ENCODE measurements at regions not wholly inside any gene's neighbourhood (a gene's known extent, or its start where the extent isn't known, plus 50 kb on each side); places are given as distances from the start of the nearest gene placed in this dataset.

DNA sequence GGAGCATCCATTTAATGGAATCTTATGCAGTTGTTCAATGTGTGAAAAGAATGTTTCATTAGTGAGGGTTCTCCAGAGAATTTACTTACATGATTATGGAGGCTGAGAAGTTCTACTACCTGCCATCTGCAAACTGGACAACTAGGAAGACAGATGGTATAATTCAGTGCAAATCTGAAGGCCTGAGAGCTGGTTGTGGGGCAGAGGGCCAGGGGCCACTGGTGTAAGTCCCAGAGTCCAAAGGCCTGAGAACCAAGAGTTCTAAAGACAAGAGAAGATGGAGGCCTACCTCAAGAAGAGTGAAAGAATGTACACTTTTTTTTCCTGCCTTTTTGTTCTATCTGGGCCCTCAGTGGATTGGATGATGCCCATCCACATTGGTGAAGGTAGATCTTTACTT, 114.8 kb downstream of the DDX1 start:
- TF ChIP-seq, protein P1, sequence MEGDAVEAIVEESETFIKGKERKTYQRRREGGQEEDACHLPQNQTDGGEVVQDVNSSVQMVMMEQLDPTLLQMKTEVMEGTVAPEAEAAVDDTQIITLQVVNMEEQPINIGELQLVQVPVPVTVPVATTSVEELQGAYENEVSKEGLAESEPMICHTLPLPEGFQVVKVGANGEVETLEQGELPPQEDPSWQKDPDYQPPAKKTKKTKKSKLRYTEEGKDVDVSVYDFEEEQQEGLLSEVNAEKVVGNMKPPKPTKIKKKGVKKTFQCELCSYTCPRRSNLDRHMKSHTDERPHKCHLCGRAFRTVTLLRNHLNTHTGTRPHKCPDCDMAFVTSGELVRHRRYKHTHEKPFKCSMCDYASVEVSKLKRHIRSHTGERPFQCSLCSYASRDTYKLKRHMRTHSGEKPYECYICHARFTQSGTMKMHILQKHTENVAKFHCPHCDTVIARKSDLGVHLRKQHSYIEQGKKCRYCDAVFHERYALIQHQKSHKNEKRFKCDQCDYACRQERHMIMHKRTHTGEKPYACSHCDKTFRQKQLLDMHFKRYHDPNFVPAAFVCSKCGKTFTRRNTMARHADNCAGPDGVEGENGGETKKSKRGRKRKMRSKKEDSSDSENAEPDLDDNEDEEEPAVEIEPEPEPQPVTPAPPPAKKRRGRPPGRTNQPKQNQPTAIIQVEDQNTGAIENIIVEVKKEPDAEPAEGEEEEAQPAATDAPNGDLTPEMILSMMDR (IDR thresholded peaks at IDR 0.05; ENCODE audit: insufficient read depth, low read length, poor library complexity, severe bottlenecking), result no peak
- H3K27me3 ChIP-seq (replicated peaks; ENCODE audit: control insufficient read depth, insufficient read depth, low read length), result no peaks in the 10 kb centered on the region
- no peak for DNase-seq (ENCODE audit: extremely low read depth, insufficient read length)
- no peaks in the 10 kb centered on the region for H3K36me3 ChIP-seq (ENCODE audit: control insufficient read depth, insufficient read depth, low read length)
- no peak overlapping the region for H3K4me3 ChIP-seq (replicated peaks; ENCODE audit: low read depth, low read length)

DNA sequence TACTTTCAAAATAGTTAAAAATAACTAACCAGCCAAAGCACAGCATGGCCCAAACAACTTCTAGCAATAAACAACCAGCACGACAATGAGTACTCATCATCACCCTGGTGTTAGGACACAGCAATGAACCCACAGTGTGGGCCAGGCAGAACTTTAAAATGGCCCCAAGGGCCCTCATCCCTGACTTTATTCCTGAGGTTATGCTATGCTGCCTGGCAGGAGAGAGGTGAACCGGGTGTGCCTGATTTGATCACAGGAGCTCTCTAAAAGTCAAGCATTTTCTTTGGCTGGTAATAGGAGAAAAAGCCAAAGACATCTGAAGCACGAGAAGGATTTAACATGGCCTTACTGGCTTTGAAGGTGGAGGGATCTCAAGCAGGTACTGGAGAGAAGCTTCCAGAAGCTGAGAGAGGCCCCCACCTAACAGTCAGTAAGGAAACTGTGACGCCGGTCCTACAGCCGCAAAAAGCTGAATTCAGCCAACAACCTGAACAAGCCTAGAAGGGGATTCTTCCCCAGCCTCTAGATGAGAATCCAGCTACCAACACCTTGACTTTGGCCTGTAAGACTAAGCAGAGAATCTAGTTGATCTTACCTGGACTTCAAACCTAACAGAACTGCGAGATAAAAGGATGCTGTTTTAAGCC, 115.4 kb downstream of the DDX1 start:
- TF ChIP-seq, protein P1 (IDR thresholded peaks at IDR 0.05; ENCODE audit: insufficient read depth, low read length, poor library complexity, severe bottlenecking), result no peak
- Histone ChIP-seq H3K27me3 (replicated peaks; ENCODE audit: control insufficient read depth, insufficient read depth, low read length) (no peaks in the 10 kb centered on the region), H3K36me3 (ENCODE audit: control insufficient read depth, insufficient read depth, low read length) (no peaks in the 10 kb centered on the region), H3K4me3 (replicated peaks; ENCODE audit: low read depth, low read length) (no peak overlapping the region)
- no peak for DNase-seq (ENCODE audit: extremely low read depth, insufficient read length)

DNA sequence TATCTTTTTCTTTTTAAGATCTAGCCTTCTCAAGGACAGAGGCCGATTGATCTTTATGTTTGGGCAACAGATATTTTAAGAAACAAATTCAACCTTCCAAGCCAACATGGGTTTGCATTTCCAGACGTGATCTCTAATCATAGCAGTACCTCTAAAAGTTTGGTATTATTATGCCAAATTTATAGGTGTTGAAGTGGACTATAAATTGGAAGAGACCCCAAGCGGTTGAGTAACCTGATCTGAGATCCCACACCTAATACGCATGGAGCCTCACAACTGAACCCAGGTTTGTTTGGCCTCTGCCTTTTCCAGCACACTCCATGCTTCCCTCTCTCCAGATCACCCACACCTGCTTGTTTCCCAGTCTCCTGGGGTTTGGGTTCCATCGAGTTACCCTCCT, 116.5 kb downstream of the DDX1 start:
- DNase-seq (ENCODE audit: extremely low read depth, insufficient read length), result no peak
- no peaks in the 10 kb centered on the region for H3K27me3 ChIP-seq (replicated peaks; ENCODE audit: control insufficient read depth, insufficient read depth, low read length)
- TF ChIP-seq, protein P1 (IDR thresholded peaks at IDR 0.05; ENCODE audit: insufficient read depth, low read length, poor library complexity, severe bottlenecking), result no peak

DNA sequence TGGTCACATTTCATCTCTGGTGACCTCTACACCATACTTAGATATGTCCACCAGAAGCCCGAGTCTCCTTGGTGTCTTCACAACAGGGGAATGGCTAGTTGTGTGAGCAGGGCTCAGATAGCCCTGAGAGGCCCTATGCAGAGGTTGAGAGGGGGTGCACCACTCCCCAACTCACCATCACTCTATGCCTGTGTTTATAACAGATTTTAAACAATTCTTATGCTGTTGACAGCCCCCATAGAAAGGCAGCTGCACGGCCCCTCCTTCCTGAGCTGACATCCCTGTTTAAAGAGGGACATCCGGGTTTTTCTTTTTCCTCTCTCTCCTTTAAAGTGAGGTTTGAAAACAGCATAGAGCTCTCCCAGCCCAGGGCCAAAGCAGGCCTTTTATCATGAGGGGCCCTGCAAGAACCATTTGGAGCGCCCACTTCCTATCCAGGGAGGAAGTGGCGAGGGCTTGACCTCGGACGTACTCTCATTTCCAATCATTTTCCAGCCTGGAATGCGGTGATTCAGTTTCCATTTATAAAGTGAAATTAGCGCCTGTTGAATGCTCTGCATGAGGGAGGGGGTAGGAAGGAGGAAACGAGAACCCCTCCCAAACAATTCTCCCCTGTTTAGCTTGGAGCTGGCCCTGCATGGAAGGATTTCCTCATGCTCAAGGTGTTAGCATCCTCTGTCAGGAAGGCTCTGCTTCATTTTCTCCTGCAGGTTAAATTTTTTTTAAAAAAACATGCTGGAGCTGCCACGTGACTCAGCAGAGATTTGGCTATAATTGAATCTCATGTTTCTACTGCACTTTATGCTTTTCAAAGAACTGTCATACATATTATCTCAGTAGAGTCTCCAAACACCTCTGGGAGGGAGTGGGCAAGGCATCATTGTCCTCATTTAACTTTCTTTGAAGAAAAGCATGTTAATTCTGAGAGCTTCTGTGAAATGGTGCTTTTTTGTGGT, 117.5 kb downstream of the DDX1 start:
- Histone ChIP-seq H3K27me3 (replicated peaks; ENCODE audit: control insufficient read depth, insufficient read depth, low read length) (no peaks in the 10 kb centered on the region), H3K36me3 (ENCODE audit: control insufficient read depth, insufficient read depth, low read length) (no peaks in the 10 kb centered on the region), H3K4me3 (replicated peaks; ENCODE audit: low read depth, low read length) (no peak overlapping the region)
- TF ChIP-seq, protein P1 (IDR thresholded peaks at IDR 0.05; ENCODE audit: insufficient read depth, low read length, poor library complexity, severe bottlenecking), result no peak
- no peak for DNase-seq (ENCODE audit: extremely low read depth, insufficient read length)

More for the DNA sequence above, 116.5 kb downstream of the DDX1 start:
- Histone ChIP-seq H3K36me3 (ENCODE audit: control insufficient read depth, insufficient read depth, low read length) (no peaks in the 10 kb centered on the region), H3K4me3 (replicated peaks; ENCODE audit: low read depth, low read length) (no peak overlapping the region)

DNA sequence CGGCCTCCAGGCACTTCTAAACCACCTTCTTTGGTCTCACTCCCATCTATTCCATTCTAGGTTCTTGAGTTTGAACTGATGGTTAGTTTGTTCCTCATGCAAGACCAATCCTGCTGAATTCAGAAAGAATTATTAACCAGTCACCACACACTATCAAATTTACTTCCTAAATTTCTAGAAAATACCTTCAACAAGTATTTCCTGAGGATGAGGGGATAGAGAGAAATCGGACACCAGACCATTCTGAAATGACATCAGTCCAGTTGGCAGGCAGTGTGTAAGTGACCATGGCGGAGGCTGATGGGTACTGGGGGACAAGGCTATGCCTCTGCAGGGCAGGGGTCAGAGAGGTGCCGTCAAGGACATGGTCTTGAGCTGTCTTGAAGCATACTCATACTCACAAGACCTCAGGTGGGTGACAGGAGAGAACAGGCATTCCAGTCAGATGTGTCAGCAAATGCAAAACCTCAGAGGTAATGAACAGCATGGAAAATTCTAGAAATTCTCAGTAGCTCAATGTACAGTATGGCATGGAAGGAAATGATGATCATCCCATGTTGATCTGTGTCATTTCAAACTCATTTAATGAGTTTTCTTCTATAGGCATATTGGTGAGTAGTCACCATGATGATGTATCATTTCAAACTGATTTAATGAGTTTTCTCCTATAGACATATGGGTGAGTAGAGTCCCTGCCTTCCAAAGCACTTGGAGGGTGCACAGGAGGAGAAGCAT, 119.6 kb downstream of the DDX1 start:
- Histone ChIP-seq H3K36me3 (ENCODE audit: control insufficient read depth, insufficient read depth, low read length) (no peaks in the 10 kb centered on the region), H3K27me3 (replicated peaks; ENCODE audit: control insufficient read depth, insufficient read depth, low read length) (no peaks in the 10 kb centered on the region; the same call in 1 of the 2 replicates), H3K4me3 (replicated peaks; ENCODE audit: low read depth, low read length) (no peak overlapping the region)
- TF ChIP-seq, protein P1 (IDR thresholded peaks at IDR 0.05; ENCODE audit: insufficient read depth, low read length, poor library complexity, severe bottlenecking), result no peak
- DNase-seq (ENCODE audit: extremely low read depth, insufficient read length), result no peak

Data from GM06990 (cell line).